Ovary (tissue), 7 donors: ENCODE measurements at regions not wholly inside any gene's neighbourhood (a gene's known extent, or its start where the extent isn't known, plus 50 kb on each side); places are given as distances from the start of the nearest gene placed in this dataset.

Experiments
- DNase-seq, 5 donors: peaks; one replicate each; pipeline ENCODE4 v3.0.0-alpha.2; 2019 to 2020
- H3K27ac ChIP-seq, 2 donors: fragments of 200-600 bp; one replicate each; pipeline versions ENCODE4 v1.5.1 to v1.8.0; 2019 to 2022
- H3K27me3 ChIP-seq: fragments of 200-600 bp; one replicate; pipeline ENCODE4 v1.8.0; 2022
- H3K36me3 ChIP-seq: fragments of 200-600 bp; sonication (generic); one replicate; pipeline ENCODE4 v1.5.1; 2019
- H3K4me1 ChIP-seq: one replicate; pipeline ENCODE4 v1.8.1; 2013; ENCODE audit warnings: mild to moderate bottlenecking, moderate library complexity; ENCODE audit not compliant: insufficient read depth
- H3K4me3 ChIP-seq: fragments of 200-600 bp; sonication (generic); one replicate; pipeline ENCODE4 v1.5.1; 2017
- H3K9me3 ChIP-seq, 2 donors: fragments of 200-600 bp in 1 of 2; sonication (generic) in 1 of 2; one replicate each; pipeline versions ENCODE4 v1.5.1 to v1.8.1; 2013 to 2019; ENCODE audit warnings: mild to moderate bottlenecking in 1 of 2, moderate library complexity in 1 of 2
- EP300 ChIP-seq: sonication (generic); formaldehyde crosslinking; IDR thresholded peaks from one replicate; pipeline ENCODE4 v1.6.1; 2017; ENCODE audit warnings: antibody characterized with exemption
- POLR2A ChIP-seq: fragments of 450-650 bp; IDR thresholded peaks from one replicate; pipeline ENCODE4 v1.6.1; 2017; ENCODE audit warnings: antibody characterized with exemption, mild to moderate bottlenecking, moderate library complexity
- WGBS, 3 donors: extraction: QIAGEN DNeasy Blood & Tissue Kit in 1 of 3; methylation state at CpG; one replicate each; pipeline versions ENCODE4 v1.1.5 to v1.1.7; 2013 to 2017; 5-methylcytosine and 5-hydroxymethylcytosine counted together
- intact Hi-C, 4 donors: fragments of 100-400 bp; cut with DNase I; formaldehyde crosslinking; loops; one replicate each; pipeline versions ENCODE4 v1.11.0 to v1.15.1; 2022 to 2023
- TF ChIP-seq, protein P1 (sequence below), 3 donors: fragments of 450-650 bp in 2 of 3; fragments of 200-600 bp in 1 of 3; IDR thresholded peaks; one replicate each; pipeline versions ENCODE4 v1.5.1 to v1.8.0; 2016 to 2022; ENCODE audit warnings: antibody characterized with exemption in 3 of 3, mild to moderate bottlenecking in 1 of 3
- donor health status: DM: no; HTN: no; CAD: no; lungs with moderate emphysema.
- donor health status: DM: no; HTN: no; CAD: no.
- donor health status: Bipolar disorder and iron deficiency.
- donor health status: DM: no; HTN: no; CAD: no.
- donor health status: DM: yes; HTN: yes; CAD: no.

DNA sequence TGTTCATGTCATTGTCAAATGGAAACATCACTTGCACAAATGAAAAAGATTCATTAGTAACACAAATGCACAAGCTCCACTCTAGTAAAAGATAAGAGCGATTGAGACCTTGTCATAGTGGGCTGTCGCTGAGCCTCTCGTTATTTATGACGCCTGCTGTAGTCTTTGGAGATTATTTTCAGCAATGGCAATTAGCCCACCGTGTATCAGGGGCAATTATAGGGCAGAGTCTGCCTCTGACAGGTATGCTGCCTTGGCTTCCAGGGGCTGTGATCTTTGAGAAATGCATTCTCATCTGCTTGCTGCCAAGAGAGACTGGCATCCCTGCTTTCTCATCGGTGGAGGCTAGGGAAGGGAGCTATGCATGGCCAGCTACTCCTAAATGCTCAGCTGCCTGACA lies 426.8 kb upstream of the CLINT1 start:
- H3K4me1 ChIP-seq = no peaks in the 10 kb centered on the region
- no peak for DNase-seq
- intact Hi-C loops = no loop called here
- H3K4me3 ChIP-seq = no peak overlapping the region
- H3K36me3 ChIP-seq = no peaks in the 10 kb centered on the region
- 68 to 80% (median 76%) methylated on average over 6 of the region's 6 CpGs for WGBS, 3 donors
- TF ChIP-seq POLR2A (no peak), EP300 (no peak)
- TF ChIP-seq, protein P1, sequence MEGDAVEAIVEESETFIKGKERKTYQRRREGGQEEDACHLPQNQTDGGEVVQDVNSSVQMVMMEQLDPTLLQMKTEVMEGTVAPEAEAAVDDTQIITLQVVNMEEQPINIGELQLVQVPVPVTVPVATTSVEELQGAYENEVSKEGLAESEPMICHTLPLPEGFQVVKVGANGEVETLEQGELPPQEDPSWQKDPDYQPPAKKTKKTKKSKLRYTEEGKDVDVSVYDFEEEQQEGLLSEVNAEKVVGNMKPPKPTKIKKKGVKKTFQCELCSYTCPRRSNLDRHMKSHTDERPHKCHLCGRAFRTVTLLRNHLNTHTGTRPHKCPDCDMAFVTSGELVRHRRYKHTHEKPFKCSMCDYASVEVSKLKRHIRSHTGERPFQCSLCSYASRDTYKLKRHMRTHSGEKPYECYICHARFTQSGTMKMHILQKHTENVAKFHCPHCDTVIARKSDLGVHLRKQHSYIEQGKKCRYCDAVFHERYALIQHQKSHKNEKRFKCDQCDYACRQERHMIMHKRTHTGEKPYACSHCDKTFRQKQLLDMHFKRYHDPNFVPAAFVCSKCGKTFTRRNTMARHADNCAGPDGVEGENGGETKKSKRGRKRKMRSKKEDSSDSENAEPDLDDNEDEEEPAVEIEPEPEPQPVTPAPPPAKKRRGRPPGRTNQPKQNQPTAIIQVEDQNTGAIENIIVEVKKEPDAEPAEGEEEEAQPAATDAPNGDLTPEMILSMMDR (IDR thresholded peaks at IDR 0.05) = no peak
- H3K9me3 ChIP-seq = no peaks in the 10 kb centered on the region
- no peaks in the 10 kb centered on the region for H3K27me3 ChIP-seq
- H3K27ac ChIP-seq = no peak overlapping the region

DNA sequence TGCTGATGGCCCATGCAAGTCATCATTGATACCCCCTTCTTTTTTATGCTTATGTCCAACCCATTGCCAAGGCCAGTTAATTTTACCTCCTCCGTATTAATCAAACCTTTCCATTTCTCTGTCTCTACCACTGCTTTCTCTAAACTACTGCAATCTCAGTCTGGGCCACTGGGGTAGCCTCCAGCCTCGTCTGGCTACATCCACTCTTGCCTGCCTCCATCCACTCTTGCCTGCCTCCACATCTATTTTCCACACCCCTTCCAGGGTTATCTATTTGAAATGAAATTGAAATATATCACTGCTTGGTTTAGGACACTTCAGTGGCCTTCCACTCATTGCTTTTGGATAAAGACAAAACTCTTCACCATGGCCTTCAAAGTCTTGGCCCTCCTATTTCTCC lies 425.3 kb upstream of the CLINT1 start:
- no peaks in the 10 kb centered on the region for H3K36me3 ChIP-seq
- intact Hi-C loops = no loop called here
- 83 to 89% (median 87%) methylated on average over 2 of the region's 2 CpGs for WGBS, 3 donors
- no peak overlapping the region for H3K27ac ChIP-seq
- TF ChIP-seq, protein P1 (IDR thresholded peaks at IDR 0.05) = no peak
- no peak for TF ChIP-seq EP300
- TF ChIP-seq POLR2A = no peak
- no peaks in the 10 kb centered on the region for H3K9me3 ChIP-seq
- no peaks in the 10 kb centered on the region for H3K4me1 ChIP-seq
- no peak overlapping the region for H3K4me3 ChIP-seq
- no peaks in the 10 kb centered on the region for H3K27me3 ChIP-seq
- no peak for DNase-seq

DNA sequence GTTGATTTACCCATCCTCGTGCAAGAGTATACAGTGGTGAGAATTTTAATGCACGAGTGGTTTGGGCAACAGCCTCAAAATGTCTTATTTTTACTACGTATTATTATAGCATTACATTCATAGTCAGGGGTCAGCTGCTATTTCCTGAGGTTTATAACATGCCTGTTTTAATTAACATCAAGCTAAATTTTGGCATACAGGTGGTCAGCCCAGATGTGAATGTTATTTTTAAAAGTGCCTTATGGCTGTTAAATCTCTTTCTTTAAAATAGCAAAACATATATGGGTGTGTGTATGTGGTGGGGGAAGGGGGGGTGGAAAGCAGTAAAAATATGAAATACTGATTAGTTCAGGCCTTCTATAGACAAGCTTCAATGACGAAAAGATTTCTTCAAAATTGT lies 424.5 kb upstream of the CLINT1 start:
- intact Hi-C loops = no loop called here
- H3K4me1 ChIP-seq = no peaks in the 10 kb centered on the region
- WGBS, 3 donors = 78 to 88% (median 88%) methylated on average over 4 of the region's 4 CpGs
- no peaks in the 10 kb centered on the region for H3K36me3 ChIP-seq
- no peaks in the 10 kb centered on the region for H3K27me3 ChIP-seq
- no peak overlapping the region for H3K27ac ChIP-seq
- TF ChIP-seq EP300 = no peak
- TF ChIP-seq, protein P1 (IDR thresholded peaks at IDR 0.05) = no peak
- TF ChIP-seq POLR2A = no peak
- no peak overlapping the region for H3K4me3 ChIP-seq
- H3K9me3 ChIP-seq = no peaks in the 10 kb centered on the region
- DNase-seq = no peak

DNA sequence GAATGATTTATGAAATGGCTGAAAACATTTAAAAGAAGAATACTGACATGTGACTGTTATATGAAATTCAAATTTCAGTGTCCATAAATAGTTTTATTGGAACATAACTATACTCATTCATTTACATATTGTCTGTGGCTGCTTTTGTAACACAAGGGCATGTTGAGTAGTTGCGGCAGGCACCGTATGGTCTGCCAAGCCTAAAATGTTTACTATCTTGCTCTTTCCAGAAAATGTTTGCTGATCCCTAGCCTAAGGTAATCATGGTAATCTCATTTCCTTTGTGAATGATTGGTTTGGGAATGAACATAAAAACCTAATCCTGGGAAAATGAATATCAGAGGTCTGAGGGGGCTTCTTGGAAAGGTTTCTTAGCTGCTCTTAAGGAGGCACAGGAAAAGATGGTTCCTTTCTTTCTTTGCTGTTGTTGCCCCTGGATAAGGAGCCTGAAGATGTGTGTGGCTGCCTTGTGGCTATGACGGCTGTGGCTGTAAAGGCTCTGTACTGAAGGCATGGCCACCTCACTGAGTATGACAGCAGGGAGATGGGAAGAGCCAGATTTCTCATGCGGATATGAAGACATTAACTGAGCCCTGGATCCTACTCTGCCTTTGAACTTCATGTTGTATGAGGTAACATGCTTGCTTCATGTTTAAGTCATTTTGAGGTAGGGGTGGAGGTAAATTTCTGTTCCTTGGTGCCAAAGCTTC lies 419.4 kb upstream of the CLINT1 start:
- no peak overlapping the region for H3K4me3 ChIP-seq
- H3K27me3 ChIP-seq = no peaks in the 10 kb centered on the region
- TF ChIP-seq EP300 = no peak
- TF ChIP-seq, protein P1 (IDR thresholded peaks at IDR 0.05) = no peak
- H3K27ac ChIP-seq = no peak overlapping the region
- no peaks in the 10 kb centered on the region for H3K4me1 ChIP-seq
- intact Hi-C loops = no loop called here
- WGBS, 3 donors = 91 to 96% (median 94%) methylated on average over 4 of the region's 4 CpGs
- H3K36me3 ChIP-seq = no peaks in the 10 kb centered on the region
- no peaks in the 10 kb centered on the region for H3K9me3 ChIP-seq
- no peak for DNase-seq
